Putamen (tissue), 1 donor: ENCODE measurements at regions not wholly inside any gene's neighbourhood (a gene's known extent, or its start where the extent isn't known, plus 50 kb on each side); places are given as distances from the start of the nearest gene placed in this dataset.
"Not testable (repeated sequence)": the region's sequence is repeated elsewhere in the genome, so short reads cannot be mapped to it uniquely, and the experiment has no call there.

Experiments
- DNase-seq: peaks from one replicate; pipeline ENCODE4 v3.0.0-alpha.2; 2016; ENCODE audit warnings: low spot score

DNA sequence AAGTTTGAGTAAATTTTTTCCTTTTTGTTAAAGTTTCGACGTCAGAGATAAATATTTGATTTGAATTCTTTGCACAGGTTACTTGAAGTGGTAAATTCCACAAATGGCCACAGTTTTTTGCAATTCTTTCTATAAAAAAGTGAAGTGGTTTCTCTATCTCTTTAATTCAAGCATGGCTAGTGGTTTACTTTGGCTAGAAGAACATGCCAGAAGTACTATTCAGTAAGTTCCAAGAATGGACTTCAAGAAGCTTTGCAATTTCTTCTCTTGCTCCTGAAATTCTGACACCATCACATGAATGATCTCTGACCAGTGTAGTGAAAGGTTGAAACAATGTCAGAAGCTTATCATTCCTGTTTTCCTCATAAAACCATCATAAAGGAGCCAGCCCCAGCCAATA lies 55.7 kb upstream of the RNPC3 start:
- no peak for DNase-seq

DNA sequence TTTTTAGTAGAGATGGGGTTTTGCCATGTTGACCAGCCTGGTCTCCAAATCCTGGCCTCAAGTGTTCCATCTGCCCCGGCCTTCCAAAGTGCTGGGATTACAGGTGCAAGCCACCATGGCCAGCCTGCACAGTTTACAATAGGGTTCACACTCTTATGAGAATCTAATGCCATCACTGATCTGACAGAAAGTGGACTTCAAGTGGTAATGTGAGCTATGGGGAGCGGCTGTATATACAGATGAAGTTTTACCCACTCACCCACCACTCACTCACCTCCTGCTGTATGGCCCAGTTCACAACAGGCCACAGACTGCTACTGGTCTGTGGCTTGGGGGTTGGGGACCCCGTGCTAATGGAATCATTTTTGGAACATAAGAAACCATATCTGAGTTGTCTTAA lies 58.4 kb upstream of the RNPC3 start:
- DNase-seq: no peak

DNA sequence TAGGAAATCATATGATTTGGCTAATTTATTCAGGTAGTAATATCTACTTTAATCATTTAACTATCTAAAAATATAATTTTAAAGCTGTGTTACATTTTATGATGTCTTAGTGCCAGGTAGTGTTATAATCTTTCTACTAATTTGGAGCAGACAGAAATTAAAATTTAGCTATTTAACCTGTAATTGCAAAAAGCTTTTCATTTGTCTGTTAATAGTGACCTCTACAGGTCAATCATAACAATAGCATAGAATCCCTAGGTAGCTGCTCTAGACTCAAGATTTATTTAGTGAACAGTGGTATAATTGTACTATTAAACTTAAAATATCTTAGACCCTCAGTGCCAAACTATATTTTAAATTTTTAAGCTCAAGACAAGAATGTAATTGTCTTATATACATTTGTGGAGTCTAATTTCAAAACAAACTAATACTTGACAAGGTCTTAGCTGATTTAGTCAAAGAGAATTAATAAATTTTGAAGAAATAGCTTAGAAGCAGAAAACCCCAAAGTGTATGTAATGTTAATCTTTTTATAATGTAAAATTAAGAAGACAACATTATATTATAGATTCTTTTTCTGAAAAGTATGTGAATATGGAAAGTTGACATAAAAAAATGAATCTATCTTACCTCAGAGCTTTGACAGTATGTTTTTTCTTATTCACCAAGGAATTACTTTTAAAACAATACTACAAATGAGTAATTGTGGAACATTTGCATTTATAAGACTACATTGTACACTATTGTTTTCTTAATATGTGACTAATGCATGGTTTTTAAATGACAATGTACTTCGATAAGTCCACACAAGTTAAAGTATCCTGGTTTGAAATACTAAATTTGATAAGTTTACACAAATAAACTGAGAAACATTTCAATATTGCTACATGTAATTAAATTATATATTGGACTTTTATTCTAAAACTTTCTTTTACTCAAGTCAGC lies 64.1 kb upstream of the RNPC3 start:
- no peak for DNase-seq

DNA sequence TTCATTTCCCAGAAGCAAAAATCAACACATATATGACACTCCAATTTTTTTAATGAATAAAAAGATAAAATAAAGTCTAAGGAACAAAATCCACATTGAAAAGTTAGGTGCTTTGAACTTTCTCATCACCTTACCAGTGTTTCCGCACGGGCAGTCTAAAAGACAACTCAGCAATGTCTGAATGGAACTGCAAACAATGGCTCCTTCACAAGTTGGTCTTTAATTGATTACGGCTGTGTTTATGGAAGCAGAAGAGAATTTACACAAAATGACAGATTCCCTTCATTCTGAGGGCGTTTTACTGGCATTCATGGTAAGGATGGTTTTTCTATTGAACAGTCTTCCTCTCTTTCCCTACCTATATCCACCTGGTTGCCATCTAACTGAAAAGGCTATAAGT lies 65.0 kb upstream of the RNPC3 start:
- no peak for DNase-seq

DNA sequence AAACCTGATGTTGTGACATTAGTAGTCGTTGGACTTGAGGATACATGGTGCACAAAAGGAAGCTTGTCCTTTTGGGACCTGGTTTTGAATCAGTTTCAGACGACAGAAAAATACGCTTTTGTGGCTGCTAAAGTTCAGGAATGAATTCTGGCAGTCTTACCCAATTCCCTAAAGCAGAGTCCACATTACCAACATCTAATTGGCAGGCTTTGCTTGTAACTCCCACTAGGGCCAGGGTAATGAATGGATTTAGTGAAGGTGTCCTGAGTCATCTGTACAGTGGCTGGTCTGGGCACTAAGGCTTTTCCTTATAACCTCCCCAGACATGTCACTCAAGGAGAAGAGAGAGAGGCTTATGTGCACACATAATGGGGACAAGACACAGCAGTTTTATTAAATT lies 66.2 kb upstream of the RNPC3 start:
- peak; percentile 0 for DNase-seq

DNA sequence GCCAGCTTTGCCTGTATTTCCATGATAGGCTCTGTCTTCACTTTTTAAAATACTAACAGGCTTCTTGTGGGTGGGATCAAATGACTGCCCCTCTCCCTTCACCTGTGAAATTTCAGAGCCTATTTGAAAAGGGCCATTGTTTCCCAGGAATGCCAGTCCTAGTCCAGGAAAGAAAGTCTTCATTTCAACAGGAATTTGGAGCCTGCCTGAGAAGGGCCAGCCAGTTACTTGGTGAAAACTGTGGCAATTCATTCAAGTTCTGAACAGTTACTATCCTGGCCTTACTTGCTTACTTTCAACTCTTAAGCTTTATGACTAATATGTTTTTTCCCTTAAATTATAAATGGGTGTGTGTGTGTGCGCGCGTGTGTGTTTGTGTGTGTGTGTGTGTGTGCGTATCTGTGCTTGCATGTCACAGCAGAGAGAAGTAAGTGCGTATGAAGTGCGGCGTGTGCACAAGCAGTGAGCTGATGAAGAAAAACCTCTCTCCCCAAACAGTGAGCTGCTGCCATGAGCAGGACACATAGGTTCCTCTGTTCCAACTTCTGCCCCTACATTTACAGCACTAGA lies 67.5 kb upstream of the RNPC3 start:
- no peak for DNase-seq

DNA sequence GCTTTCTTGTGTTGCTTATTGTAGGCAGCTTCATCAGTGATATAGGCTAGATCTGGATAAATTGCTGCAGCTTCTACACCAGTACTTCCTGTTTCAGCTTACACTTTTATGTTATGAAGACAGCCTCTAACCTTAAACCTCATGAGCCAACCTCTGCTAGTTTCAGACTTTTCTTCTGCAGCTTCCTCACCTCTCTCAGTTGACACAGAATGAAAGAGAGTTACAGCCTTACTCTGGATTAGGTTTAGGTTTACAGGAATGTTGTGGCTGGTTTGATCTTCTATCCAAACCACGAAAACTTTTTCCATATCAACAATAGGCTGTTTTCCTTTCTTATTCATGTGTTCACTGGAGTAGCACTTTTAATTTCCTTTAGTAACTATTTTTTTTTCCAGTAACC lies 76.9 kb upstream of the RNPC3 start:
- no peak for DNase-seq

DNA sequence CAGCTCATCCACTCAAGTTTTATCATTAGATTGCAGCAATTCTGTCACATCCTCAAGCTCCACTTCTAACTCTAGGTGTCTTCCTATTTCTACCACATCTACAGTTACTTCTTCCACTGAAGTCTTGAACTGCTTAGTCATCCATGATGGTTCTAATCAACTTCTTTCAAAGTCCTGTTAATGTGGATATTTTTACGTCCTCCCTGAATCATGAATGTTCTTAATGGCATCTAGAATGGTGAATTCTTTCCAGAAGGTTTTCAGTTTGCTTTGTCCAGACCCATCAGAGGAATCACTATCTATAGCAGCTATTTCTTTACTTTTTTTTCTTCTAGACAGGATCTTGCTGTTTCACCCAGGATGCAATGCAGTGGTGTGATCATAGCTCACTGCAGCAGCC lies 78.0 kb upstream of the RNPC3 start:
- DNase-seq: no peak

DNA sequence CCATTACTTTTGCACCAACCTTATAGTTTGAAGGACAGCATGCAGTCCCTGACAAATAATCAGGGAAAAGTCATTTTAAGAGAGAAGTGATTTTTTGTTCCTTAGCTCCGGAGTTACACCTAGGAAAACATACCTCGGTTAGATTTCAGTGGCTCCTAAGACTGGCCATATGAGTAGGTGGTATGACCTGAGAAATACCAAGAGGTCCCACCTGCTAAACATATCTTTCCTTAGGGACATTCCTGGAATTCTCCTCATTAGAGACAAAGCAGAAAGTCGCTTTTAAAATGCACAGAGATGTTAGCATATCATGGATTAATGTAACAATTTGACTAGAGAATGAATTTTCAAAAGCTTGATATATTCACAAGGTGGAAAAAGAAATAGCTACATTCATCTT lies 84.2 kb upstream of the RNPC3 start:
- DNase-seq: no peak

DNA sequence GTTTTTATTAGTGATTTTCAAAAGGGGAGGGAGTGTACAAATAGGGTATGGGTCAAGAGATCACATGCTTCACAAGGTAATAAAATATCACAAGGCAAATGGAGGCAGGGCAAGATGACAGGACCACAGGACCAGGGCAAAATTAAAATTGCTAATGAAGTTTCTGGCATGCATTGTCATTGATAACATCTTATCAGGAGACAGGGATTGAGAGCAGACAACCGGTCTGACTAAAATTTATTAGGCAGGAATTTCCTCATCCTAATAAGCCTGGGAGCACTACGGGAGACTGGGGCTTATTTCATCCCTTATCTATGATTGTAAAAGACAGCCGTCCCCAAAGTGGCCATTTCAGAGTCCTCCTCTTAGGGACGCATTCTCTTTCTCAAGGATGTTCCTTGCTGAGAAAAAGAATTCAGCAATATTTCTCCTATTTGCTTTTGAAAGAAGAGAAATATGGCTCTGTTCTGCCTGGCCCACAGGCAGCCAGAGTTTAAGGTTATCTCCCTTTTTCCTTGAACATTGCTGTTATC lies 88.9 kb upstream of the RNPC3 start:
- not testable (repeated sequence) for DNase-seq

DNA sequence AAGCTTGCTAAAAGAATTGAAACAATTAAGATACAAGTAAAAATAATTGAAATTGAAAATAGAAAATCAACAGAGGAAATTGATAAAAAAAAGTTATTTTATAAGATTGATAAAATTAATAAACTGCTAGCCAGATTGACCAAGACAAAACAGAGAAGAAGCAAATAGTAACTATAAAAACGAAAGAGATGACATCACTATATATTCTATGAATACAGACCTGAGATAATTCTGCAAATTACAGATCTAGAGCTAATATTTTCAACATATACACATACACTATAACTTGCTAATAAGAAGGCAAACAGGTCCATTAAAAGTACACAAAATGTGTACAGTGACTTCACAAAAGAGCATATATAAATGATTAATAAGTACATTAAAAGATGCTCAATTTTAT lies 90.1 kb upstream of the RNPC3 start:
- no peak for DNase-seq

DNA sequence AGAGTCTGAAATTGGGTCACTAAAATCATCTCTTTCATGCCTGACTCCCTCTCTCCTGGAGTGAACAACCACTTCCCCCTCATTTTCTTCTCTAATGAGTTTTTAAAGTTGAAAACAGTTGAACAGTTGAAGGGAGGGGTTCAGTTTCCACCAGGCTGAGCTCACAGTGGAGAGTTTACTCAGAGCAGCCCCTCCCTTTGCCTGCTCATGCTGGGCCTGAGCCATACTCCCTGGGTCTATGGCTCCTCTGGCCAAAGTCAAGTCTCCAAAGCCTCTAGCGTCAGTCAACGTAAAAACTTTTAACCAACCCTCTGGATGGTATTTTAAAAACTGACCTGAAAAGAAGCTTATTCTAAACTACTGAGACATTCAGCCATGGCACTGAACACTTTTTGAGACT lies 100.8 kb upstream of the RNPC3 start:
- DNase-seq: no peak

DNA sequence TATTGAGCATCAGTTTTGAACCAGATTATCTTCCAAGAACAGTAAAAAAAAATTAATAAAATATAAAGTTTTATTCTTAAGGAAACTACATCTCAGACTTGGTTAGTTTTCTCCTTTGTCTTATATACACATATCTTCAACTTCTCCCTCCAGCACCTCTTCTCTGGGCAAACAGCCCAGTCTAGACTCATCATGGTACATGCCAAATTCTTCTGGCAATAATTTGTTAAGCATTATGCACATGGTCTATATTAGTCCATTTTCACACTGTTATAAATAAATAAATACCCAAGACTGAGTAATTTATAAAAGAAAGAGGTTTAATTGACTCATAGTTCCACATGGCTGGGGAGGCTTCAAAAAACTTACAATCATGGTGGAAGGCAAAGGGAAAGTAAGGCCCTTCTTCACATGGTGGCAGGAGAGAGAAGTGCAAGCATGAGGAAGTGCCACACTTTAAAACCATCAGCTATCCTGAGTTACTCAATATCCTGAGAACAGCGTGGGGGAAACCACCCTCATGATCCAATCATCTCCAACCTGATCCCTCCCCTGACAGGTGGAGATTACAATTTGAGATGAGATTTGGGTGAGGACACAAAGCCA lies 108.7 kb upstream of the RNPC3 start:
- no peak for DNase-seq

DNA sequence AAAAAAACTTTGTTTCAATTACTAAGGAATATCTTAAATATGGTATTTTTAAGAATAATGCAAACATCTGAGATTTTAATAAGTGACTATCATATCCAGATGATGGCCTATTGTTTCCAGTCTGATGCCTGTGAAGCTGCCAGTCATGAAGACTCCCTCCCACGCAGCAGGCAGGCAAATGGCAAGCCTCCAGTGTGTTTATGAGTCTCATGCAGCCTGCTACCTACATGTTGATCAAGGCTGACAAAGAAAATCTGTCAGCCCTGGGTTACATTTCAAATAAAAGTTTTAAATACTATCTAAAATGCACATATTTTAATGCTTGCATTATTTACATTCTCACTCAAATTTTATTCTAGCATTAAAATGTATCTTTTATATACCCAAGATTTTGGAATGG lies 137.6 kb upstream of the RNPC3 start:
- DNase-seq: no peak

DNA sequence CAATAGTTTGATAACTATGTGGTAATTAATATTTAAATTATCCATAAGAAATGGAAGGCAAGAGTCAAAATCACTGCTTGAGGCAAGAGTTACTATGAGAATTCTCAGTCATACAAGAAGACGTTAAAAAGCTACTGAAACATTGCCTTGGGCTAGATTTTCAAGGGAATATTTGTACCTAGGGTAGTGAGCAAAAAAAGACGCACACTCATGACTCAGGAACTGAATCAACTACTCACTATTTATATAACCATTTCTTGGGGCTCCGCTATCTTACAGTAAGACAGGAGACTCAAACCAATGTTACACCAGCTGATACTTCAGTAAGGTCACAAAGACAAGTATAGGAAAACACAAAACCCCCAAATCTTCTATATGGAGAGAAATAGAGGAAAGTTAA lies 151.5 kb upstream of the RNPC3 start:
- no peak for DNase-seq

DNA sequence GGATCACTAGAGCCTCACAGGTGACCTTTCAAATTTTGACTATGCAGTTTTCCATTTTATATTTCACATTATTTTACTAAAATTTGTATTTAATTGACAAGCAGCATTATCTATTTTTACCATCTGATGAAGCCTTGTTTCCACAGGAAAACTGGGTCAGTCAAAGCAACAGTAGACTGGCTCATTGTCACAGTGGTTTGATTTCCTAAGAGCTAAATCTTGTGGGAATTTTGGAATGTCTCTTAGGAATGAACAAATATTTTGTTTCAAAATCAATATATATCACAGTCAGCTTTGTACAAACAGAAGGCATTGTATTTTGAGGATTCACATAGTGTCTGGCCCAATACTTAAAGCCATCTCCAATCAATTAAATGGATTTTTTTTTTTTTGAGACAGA lies 152.6 kb upstream of the RNPC3 start:
- DNase-seq: no peak

DNA sequence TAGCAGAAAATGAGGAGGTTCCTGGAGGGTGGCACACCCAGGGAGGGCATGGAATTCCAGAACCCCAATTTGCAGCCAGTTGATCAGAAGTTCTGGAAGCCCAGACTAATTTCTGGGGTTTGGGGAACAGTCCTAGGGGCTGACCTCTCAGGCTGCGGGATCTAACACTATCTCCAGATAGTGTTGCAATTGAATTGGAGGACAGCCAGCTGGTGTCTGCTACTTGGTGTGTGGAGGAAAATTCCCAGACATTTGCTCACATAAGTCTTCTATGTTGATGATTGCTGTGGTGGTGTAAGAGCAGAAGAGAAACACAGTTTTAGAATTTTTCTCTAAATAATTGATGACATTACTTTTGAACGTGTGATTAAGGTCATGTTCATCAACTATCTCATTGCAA lies 154.3 kb upstream of the RNPC3 start:
- DNase-seq: no peak

DNA sequence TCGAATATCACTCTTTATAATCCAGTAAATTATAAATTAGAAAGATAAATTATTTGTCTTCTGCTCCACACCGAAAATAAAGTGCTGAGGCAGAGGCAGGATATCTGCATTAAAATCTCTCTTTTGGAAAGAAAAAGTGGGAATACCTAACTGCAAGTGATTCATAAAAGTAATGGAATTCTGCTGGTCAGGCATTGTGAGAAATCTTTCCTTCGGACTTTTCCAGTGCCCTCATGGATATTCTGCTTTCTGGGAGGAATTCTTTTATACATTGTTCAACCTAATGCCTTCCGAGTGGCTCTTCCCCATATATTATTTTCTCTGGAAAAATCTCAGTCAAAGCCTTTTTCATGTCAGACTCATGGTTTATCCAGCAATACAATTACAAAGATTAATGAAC lies 158.3 kb upstream of the RNPC3 start:
- DNase-seq: no peak

DNA sequence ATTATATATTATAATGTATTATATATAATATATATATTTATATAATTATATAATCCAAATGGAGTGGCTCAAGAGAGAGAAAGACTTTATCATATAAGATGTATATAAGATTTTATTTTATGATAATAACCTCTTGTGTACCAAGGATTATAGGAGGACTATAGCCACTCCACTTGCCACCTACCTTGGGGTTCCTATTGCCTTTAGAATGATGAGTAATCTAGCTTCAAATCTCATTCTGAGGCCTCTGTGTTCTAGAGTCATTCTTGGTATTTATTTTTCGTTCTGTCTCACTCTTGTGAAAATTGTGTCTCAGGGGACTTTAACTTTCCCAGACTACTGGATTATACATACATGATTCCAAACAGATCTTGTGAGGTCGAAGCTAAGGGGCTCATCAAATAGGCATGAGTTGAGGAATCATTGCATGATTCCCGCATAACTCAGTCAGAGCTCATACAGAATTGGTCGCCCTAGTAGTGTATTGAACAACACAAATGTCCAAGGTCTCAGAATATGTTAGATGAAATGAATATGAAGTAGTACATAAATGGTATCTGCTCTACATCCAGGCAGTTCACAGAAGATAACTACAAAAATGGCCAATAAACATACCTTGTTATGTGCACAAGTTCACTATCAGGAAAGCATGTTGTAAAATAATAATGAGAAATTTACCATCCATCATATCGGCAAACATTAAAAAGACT lies 159.5 kb upstream of the RNPC3 start:
- DNase-seq: no peak

DNA sequence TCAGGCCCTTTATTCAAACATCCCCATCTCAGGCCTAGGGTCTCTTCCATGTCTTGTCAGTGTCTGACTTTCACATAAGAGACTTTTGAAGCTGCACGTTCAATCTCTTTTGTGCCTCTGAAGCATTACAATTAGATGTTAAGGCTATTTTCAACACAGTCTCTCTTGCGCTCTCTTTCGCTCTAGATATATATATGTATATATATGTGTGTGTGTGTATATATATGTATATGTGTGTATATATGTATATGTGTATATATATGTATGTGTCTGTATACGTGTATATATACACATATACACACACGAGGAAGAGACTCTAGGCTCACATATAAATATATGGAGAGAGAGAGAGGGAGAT lies 162.5 kb upstream of the RNPC3 start:
- no peak for DNase-seq

DNA sequence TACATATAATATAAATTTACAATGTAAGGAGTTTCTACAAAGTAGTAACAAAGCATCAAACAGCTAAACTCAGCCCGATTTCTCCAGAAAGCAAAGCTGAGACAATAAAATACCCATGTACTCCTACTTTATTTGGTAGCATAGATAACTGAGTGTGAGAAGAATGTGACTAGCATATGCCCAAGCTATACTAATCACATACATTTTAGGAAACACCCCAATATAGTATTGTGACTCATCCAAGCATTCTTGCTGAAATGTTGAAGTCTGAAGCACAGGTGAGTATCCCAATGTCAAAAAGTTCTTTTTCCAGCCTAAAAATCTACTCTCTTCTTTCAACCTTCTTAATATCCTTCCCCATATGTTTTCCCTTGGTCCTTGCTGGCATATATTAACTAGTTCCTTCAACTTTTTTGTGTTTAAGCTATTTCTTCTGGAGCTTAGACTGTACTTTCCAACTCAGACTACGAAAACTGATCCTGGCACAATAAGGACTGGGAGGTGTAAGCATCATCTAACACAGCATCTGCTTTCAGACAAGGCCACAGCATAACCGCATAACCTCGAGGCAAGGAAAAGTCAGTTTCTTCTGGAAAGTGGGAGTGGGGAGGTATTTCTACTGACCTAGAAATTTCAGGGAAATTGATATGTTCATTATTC lies 163.0 kb upstream of the RNPC3 start:
- no peak for DNase-seq

DNA sequence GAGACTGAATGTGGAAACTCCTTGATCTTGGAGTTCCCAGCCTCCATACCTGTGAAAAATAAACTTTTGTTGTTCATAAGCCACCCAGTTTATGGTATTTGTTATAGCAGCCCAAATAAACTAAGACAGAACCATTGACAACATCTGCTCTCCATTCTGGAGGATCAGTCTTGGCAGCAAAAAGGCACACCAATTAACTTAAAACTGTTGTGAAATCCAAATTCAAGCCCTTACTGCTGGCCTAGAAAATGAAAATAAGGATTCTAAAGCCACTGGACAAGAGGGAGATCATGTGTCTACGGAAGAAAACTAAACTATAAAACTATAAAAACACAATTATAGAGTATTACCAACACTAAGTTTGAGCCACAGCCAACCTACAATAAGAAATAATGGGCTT lies 172.1 kb upstream of the RNPC3 start:
- DNase-seq: no peak
